GM23338 (cell line): ENCODE measurements at regions not wholly inside any gene's neighbourhood (a gene's known extent, or its start where the extent isn't known, plus 50 kb on each side); places are given as distances from the start of the nearest gene placed in this dataset.

ENCODE experiments used
- EZH2phosphoT487 ChIP-seq: fragments of 200-600 bp; sonication (generic); IDR thresholded peaks from one replicate; pipeline ENCODE4 v1.8.1; 2018; ENCODE audit warnings: antibody characterized with exemption; ENCODE audit not compliant: unreplicated experiment
- POLR2AphosphoS5 ChIP-seq: IDR thresholded peaks from 2 replicates; pipeline ENCODE4 v1.6.1; 2016; ENCODE audit warnings: antibody characterized with exemption, low read depth

DNA sequence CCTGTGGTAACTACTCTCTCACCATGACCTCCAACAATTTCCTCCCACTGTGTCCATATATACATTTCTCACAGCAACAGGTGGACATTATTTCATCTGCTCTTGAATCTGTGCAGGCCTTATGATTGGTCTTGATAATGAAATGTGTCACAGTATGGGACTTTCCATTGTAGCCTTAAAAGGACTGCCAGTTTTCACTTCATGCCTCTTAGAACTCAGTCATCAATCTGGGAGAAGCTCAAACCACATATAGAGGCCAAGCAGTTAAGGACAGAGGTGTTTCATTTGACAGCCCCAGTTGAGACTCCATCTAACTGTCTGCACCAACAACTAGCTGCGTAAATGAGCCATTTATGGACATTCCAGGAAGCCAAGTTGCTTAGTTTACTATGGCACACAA lies 1534.8 kb downstream of the ARAP2 start:
- TF ChIP-seq POLR2AphosphoS5, result no peak
- no peak for TF ChIP-seq EZH2phosphoT487
